ENCODE measurements at regions not wholly inside any gene's neighbourhood (a gene's known extent, or its start where the extent isn't known, plus 50 kb on each side); places are given as distances from the start of the nearest gene placed in this dataset.

DNA sequence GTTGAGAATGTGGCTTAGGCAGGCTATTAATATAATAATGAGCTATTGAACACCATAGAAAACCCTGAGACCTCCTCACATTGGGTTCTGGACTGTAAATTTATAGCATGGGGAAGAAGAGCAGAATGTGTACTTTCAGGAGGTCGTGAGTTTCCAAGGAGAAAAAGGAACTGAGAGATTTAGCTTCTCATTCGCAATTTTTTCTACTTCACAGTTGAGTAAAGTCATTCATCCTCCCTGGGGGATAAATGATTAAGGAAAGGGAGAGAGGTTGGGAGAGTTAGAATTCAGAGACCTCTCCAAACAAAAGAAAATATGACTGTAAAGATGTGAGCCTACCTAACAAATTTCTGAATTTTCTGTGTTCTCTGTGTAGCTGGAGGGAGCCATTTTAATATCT, 205.8 kb upstream of the CYRIA start:
- TF ChIP-seq, protein P1, sequence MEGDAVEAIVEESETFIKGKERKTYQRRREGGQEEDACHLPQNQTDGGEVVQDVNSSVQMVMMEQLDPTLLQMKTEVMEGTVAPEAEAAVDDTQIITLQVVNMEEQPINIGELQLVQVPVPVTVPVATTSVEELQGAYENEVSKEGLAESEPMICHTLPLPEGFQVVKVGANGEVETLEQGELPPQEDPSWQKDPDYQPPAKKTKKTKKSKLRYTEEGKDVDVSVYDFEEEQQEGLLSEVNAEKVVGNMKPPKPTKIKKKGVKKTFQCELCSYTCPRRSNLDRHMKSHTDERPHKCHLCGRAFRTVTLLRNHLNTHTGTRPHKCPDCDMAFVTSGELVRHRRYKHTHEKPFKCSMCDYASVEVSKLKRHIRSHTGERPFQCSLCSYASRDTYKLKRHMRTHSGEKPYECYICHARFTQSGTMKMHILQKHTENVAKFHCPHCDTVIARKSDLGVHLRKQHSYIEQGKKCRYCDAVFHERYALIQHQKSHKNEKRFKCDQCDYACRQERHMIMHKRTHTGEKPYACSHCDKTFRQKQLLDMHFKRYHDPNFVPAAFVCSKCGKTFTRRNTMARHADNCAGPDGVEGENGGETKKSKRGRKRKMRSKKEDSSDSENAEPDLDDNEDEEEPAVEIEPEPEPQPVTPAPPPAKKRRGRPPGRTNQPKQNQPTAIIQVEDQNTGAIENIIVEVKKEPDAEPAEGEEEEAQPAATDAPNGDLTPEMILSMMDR (IDR thresholded peaks at IDR 0.05), result no peak
- no peak for TF ChIP-seq EZH2 (IDR thresholded peaks at IDR 0.05)

All from neural progenitor cell (in vitro differentiated cells).